ENCODE measurements at regions not wholly inside any gene's neighbourhood (a gene's known extent, or its start where the extent isn't known, plus 50 kb on each side); places are given as distances from the start of the nearest gene placed in this dataset.

DNA sequence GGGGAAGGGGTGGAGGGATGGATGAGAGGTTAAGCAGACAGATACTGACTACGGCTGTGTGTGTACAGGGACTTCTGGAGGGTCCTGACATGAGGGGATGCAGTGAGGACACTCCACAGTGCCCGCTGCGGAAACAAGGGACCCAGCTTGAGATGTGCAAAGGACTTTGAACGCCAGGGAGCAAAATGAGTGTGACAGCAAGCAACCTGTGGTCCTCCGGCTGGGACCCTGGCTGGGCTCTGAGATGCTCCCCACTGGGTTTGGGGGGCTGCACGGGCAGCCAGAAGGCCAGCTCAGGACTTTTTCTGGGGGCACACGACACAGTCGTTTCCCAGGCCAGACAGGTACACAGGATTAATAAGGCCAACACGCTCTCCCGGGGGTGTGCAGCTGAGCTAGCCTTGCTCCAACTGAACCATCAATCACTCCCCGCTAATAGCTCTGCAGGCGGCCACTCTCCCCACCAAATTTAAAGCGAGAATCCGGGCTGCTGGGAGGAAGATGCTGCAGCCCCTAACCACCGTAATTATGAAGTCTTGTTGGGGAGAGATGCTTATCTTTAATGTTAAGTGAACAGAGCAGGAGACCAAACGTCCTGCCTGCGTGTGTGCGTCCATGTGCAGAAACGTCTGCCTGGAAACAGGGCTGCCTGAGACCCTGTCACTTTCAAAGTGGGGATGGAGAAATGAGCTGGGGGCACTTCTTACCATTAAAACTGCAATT, 51.6 kb upstream of the DLK1 start:
- no peak for DNase-seq

GRCh38 chr14:100675699-100676684, 50.7 kb upstream of the DLK1 start:
- DNase-seq, result no peak

Data from NCI-H187 treated with DMSO at 0.1 percent for 48 hours (cell line).